AG09319 (cell line): ENCODE measurements at regions not wholly inside any gene's neighbourhood (a gene's known extent, or its start where the extent isn't known, plus 50 kb on each side); places are given as distances from the start of the nearest gene placed in this dataset.
"Not testable (repeated sequence)": the region's sequence is repeated elsewhere in the genome, so short reads cannot be mapped to it uniquely, and the experiment has no call there.

Experiments used
- DNase-seq: peaks from one replicate; pipeline ENCODE4 v3.0.0-alpha.2; 2010; ENCODE audit warnings: low read depth; ENCODE audit errors: extremely low read depth
- CTCF ChIP-seq: IDR thresholded peaks from 2 replicates; pipeline ENCODE4 v1.5.1; 2011; ENCODE audit warnings: low read depth, mild to moderate bottlenecking, inconsistent platforms, low read length, moderate library complexity

- no peak for DNase-seq
- TF ChIP-seq CTCF: no peak
Observed at GRCh38 chr4:101630319-101630986, 160.1 kb upstream of the BANK1 start.

DNA sequence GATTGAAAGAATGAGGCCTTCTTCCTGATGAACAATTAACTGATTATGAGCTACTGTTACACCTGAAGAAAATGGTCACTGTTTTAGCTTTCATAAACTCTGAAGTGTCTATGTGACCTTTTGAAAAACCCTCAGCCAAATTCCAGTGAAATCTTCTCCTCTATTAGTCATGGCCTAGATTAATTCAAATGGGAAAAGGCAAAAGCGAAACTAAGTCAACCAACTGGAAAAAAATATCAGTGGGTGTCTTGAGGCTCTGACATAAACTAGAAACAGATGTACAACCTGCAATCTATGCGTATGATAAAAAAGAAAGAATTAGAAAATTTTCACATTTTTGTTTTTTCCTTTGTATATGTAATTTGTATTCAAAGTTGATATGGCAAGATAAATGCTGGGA lies 169.4 kb upstream of the BANK1 start:
- no peak for TF ChIP-seq CTCF
- DNase-seq: no peak

GRCh38 chr4:101615652-101616051 lies 174.9 kb upstream of the BANK1 start:
- TF ChIP-seq CTCF: no peak

DNA sequence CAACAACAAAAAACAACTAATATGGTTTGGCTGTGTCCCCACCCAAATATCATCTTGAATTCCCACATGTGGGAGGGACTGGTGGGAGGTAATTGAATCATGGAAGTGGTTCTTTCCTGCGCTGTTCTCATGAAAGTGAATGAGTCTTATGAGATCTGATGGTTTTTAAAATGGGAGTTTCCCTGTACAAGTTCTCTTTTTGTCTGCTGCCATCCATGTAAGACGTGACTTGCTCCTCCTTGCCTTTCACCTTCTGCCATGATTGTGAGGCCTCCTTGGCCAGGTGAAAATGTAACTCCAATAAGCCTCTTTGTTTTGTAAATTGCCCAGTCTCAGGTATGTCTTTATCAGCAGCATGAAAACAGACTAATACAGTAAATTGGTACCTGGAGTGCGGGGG lies 183.5 kb upstream of the BANK1 start:
- DNase-seq: not testable (repeated sequence)

More at GRCh38 chr4:101615652-101616051, 174.9 kb upstream of the BANK1 start:
- DNase-seq: no peak

DNA sequence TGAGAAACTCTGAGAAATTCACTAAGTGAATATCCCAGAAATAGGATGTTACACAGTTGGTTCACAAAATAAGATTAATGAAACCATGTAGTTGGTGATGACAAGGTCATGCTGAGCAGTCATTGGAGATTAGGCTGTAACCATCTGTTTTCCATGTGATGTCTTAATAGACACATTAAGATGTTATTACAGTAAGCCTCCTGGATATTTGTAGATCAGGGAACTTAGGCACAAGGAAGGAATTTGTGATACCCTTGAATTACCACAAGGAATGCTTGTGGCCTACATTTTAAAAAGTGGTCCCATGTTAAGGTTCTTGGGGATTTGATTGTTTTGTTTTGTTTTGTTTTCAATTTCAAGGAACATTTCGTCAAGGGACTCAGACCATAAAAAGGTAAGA lies 185.6 kb upstream of the BANK1 start:
- no peak for TF ChIP-seq CTCF
- DNase-seq: no peak

GRCh38 chr4:101600287-101600686 lies 190.2 kb upstream of the BANK1 start:
- TF ChIP-seq CTCF: no peak
- no peak for DNase-seq

GRCh38 chr4:101599620-101600019 lies 190.9 kb upstream of the BANK1 start:
- no peak for TF ChIP-seq CTCF
- no peak for DNase-seq
